ENCODE measurements at regions not wholly inside any gene's neighbourhood (a gene's known extent, or its start where the extent isn't known, plus 50 kb on each side); places are given as distances from the start of the nearest gene placed in this dataset.

DNA sequence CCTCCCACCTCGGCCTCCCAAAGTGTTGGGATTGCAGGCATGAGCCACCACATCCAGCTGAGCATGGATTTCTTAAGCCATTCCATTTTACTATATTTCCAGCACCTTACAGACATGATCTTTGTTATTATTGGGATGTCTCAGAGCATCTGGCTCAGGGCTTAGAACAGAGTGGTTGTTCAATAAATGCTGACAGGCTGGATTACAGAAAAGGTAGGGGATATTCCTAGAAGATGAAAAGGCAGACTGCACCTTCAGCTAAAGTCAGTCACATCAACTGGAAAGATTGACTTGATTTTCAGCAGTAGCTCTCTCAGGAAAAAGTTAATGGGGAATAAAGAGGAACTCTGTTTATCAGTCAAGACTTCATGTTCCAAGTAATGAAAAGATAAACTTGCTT is 360.3 kb upstream of the ERCC4 start:
- no peaks in the 10 kb centered on the region for H3K4me1 Mint-ChIP-seq
- DNase-seq (no peak), ATAC-seq (no peak)
- no peak overlapping the region for H3K27ac Mint-ChIP-seq
- H3K27me3 Mint-ChIP-seq, result peaks cover 5% of the 10 kb centered on the region
- H3K4me3 Mint-ChIP-seq, result no peak overlapping the region
- H3K36me3 Mint-ChIP-seq (ENCODE audit: low read depth), result peaks cover 2% of the 10 kb centered on the region
- no peaks in the 10 kb centered on the region for H3K9me3 ChIP-seq (ENCODE audit: control insufficient read depth, low read length, poor library complexity, severe bottlenecking)

DNA sequence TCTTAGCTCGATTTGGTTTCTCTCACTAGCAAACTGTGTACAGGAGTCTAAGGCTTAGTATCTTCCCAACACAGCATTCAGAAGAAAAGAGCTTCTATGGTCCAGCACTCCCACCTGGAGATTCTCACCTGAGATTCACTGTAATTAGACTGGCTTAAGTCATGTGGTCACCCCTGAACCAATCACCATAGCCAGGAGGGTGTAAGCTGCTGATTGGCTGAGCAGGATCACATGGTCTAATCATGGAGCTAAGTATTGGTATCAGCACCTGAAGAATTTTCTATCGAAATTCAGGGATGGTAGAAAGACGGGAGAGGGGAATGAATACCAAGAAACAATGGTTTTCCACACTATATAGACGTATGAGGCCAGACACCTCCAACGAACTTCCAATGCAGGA is 359.8 kb upstream of the ERCC4 start:
- peaks cover 5% of the 10 kb centered on the region for H3K27me3 Mint-ChIP-seq

DNA sequence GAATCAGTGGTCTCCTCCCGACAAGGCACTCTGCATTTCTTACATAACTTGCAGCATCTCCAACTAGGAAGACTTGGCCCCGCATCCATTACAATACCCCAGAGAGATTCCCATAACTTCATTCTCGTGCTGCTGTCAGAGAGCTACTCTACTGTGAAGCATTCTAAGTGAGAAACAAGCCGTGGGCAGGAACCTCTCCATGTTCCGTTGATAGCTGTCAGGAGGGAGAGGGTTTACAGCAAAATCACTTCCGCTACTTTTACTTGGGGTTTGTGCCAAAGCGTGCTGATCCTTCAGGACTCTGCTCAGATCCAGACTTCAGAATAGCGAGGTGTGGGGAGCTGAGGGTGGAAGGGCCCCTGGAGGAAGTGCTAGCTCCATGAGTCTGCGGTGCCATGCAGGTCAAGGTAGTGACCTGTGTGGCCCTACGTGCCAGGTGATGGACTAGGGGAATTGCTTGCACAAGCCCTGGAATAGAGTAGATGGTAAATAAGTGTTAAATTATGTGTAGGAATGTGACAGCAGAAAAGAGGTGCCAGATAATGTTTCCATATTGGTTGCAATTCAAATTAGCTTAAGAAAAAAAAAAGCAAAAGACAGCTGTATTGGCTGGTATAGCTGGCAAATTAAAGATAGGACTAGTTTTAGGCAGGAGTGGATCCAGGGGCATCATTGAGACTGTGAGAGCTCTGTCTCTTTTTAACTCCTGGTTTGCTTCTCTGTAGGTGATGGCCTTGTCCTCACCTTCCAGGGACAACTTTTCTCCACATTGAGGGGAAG is 358.5 kb upstream of the ERCC4 start:
- no peak for ATAC-seq
- H3K9me3 ChIP-seq (ENCODE audit: control insufficient read depth, low read length, poor library complexity, severe bottlenecking), result no peaks in the 10 kb centered on the region
- Mint-ChIP-seq H3K36me3 (ENCODE audit: low read depth) (peaks cover 2% of the 10 kb centered on the region), H3K4me1 (no peaks in the 10 kb centered on the region), H3K27ac (no peak overlapping the region), H3K27me3 (peaks cover 5% of the 10 kb centered on the region), H3K4me3 (no peak overlapping the region)
- no peak for DNase-seq

More for the DNA sequence above, 359.8 kb upstream of the ERCC4 start:
- no peak overlapping the region for H3K27ac Mint-ChIP-seq
- no peaks in the 10 kb centered on the region for H3K9me3 ChIP-seq (ENCODE audit: control insufficient read depth, low read length, poor library complexity, severe bottlenecking)
- DNase-seq (no peak), ATAC-seq (no peak)
- H3K4me3 Mint-ChIP-seq, result no peak overlapping the region
- no peaks in the 10 kb centered on the region for H3K4me1 Mint-ChIP-seq
- H3K36me3 Mint-ChIP-seq (ENCODE audit: low read depth), result peaks cover 2% of the 10 kb centered on the region

GRCh38 chr16:13568803-13569202 is 351.2 kb upstream of the ERCC4 start:
- no peak for ATAC-seq
- H3K4me3 Mint-ChIP-seq, result no peak overlapping the region
- no peak overlapping the region for H3K27ac Mint-ChIP-seq
- no peaks in the 10 kb centered on the region for H3K9me3 ChIP-seq (ENCODE audit: control insufficient read depth, low read length, poor library complexity, severe bottlenecking)
- no peaks in the 10 kb centered on the region for H3K4me1 Mint-ChIP-seq
- H3K27me3 Mint-ChIP-seq, result no peaks in the 10 kb centered on the region
- H3K36me3 Mint-ChIP-seq (ENCODE audit: low read depth), result no peaks in the 10 kb centered on the region
- no peak for DNase-seq

DNA sequence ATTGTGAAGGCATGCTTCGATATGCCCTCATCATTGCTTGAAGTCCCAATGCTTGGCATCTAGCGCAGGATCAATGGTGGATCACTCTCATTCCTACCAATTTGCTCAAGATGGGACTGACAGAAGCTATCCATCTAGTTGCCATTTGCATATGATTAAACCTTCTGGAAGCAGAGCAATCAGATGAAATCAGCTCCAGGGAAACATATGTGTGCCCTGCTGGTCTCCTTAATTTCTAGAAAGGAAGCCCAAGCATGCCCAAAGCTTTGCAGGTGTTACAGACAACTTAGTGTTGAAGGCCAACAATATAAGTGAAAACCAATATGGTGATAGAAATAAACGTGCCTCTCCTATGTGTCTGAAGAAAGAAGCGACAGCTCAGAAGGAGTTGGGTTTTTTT is 350.0 kb upstream of the ERCC4 start:
- Mint-ChIP-seq H3K4me3 (no peak overlapping the region), H3K4me1 (no peaks in the 10 kb centered on the region), H3K27me3 (no peaks in the 10 kb centered on the region), H3K27ac (no peak overlapping the region), H3K36me3 (ENCODE audit: low read depth) (no peaks in the 10 kb centered on the region)
- H3K9me3 ChIP-seq (ENCODE audit: control insufficient read depth, low read length, poor library complexity, severe bottlenecking), result no peaks in the 10 kb centered on the region
- DNase-seq (no peak), ATAC-seq (no peak)

DNA sequence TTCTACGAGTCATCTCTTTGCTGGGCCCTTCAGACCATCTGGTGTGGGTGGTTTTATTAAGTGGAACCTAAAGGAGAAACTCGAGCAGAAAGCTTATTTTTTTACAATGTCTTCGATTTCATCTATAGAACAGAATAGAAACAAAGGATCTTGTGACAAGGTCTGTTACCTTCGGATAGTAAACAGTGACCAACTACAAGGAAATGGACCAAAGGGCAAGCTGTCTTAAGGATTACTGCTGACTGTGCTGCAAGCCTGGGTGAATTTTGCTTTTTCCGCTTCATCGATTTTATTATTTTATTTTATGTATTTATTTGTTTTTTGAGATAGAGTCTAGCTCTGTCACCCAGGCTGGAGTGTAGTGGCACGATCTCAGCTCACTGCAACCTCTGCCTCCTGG is 348.9 kb upstream of the ERCC4 start:
- H3K4me1 Mint-ChIP-seq, result no peaks in the 10 kb centered on the region
- DNase-seq, result no peak
- no peak overlapping the region for H3K4me3 Mint-ChIP-seq
- no peaks in the 10 kb centered on the region for H3K27me3 Mint-ChIP-seq
- H3K27ac Mint-ChIP-seq, result no peak overlapping the region
- no peaks in the 10 kb centered on the region for H3K9me3 ChIP-seq (ENCODE audit: control insufficient read depth, low read length, poor library complexity, severe bottlenecking)
- no peak for ATAC-seq
- H3K36me3 Mint-ChIP-seq (ENCODE audit: low read depth), result no peaks in the 10 kb centered on the region

GRCh38 chr16:13573903-13574302 is 346.1 kb upstream of the ERCC4 start:
- Mint-ChIP-seq H3K36me3 (ENCODE audit: low read depth) (no peaks in the 10 kb centered on the region), H3K4me3 (no peak overlapping the region), H3K4me1 (no peaks in the 10 kb centered on the region), H3K27me3 (no peaks in the 10 kb centered on the region), H3K27ac (no peak overlapping the region)
- H3K9me3 ChIP-seq (ENCODE audit: control insufficient read depth, low read length, poor library complexity, severe bottlenecking), result no peaks in the 10 kb centered on the region
- ATAC-seq, result no peak
- DNase-seq, result no peak

DNA sequence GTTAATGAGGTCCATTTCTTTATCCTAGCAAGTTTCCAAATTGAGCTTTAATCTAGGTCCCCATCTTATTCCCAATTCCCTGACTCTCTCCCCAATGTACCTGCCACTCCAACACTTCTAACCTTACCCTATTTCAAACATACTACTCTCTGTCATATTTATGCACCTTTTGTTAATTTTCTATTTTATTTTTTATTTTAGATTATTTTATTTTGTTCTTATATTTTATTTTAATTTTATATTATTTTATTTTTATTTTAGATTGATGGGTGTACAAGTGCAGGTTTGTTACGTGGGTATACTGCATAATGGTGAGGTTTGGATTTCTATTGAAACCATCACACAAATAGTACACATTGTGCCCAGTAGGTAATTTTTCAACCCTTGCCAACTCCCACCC is 333.9 kb upstream of the ERCC4 start:
- Mint-ChIP-seq H3K4me3 (no peak overlapping the region), H3K27me3 (no peaks in the 10 kb centered on the region), H3K4me1 (no peaks in the 10 kb centered on the region), H3K36me3 (ENCODE audit: low read depth) (no peaks in the 10 kb centered on the region), H3K27ac (no peak overlapping the region)
- ATAC-seq, result no peak
- DNase-seq, result no peak
- no peaks in the 10 kb centered on the region for H3K9me3 ChIP-seq (ENCODE audit: control insufficient read depth, low read length, poor library complexity, severe bottlenecking)

DNA sequence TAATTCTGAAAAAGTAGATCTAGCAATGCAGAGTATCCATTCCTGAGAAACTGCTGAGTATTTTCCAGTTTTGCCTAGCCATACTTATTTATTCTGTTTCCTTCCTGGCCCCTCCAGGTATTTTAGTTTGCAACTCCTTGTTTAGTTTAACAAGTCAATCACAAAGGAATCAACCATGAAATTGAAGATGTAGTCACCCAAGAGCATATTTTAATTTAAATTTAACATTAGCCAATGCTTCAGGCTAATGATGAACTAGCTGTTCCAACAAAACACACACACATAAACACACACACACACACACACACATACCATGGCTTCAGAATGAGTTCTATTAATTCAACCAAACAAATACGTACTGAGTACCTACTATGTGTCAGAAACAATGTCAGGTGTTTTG is 332.8 kb upstream of the ERCC4 start:
- no peaks in the 10 kb centered on the region for H3K9me3 ChIP-seq (ENCODE audit: control insufficient read depth, low read length, poor library complexity, severe bottlenecking)
- DNase-seq (no peak), ATAC-seq (no peak)
- no peak overlapping the region for H3K4me3 Mint-ChIP-seq
- H3K27me3 Mint-ChIP-seq, result no peaks in the 10 kb centered on the region
- no peaks in the 10 kb centered on the region for H3K36me3 Mint-ChIP-seq (ENCODE audit: low read depth)
- no peaks in the 10 kb centered on the region for H3K4me1 Mint-ChIP-seq
- H3K27ac Mint-ChIP-seq, result no peak overlapping the region

GRCh38 chr16:13594823-13595222 is 325.1 kb upstream of the ERCC4 start:
- ATAC-seq, result no peak

DNA sequence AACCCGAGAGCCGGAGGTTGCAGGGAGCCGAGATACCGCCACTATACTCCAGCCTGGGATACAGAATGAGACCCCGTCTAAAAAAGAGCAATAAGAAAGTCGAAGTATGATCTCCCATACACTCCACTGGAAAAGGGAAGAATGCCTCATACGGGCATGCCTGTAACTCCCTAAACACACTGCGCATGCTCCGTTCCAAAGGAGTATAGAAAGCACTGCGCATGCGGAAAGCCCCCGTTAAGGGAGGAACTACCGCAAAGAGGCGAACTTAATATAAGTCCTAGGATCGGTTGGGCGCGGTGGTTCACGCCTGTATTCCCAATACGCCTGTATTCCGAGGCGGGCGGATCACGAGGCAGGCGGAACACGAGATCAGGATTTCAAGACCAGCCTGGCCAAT is 313.1 kb upstream of the ERCC4 start:
- Mint-ChIP-seq H3K4me1 (no peaks in the 10 kb centered on the region), H3K36me3 (ENCODE audit: low read depth) (no peaks in the 10 kb centered on the region), H3K4me3 (no peak overlapping the region), H3K27me3 (no peaks in the 10 kb centered on the region), H3K27ac (no peak overlapping the region)
- no peak for DNase-seq
- H3K9me3 ChIP-seq (ENCODE audit: control insufficient read depth, low read length, poor library complexity, severe bottlenecking), result no peaks in the 10 kb centered on the region
- ATAC-seq, result no peak

More at GRCh38 chr16:13594823-13595222, 325.1 kb upstream of the ERCC4 start:
- DNase-seq, result no peak
- no peaks in the 10 kb centered on the region for H3K9me3 ChIP-seq (ENCODE audit: control insufficient read depth, low read length, poor library complexity, severe bottlenecking)
- no peak overlapping the region for H3K27ac Mint-ChIP-seq
- H3K36me3 Mint-ChIP-seq (ENCODE audit: low read depth), result no peaks in the 10 kb centered on the region
- H3K4me1 Mint-ChIP-seq, result no peaks in the 10 kb centered on the region
- H3K4me3 Mint-ChIP-seq, result no peak overlapping the region
- no peaks in the 10 kb centered on the region for H3K27me3 Mint-ChIP-seq

- Mint-ChIP-seq H3K36me3 (ENCODE audit: low read depth) (no peaks in the 10 kb centered on the region), H3K4me3 (no peak overlapping the region), H3K27me3 (no peaks in the 10 kb centered on the region), H3K27ac (no peak overlapping the region), H3K4me1 (no peaks in the 10 kb centered on the region)
- ATAC-seq (no peak), DNase-seq (no peak)
- H3K9me3 ChIP-seq (ENCODE audit: control insufficient read depth, low read length, poor library complexity, severe bottlenecking), result no peaks in the 10 kb centered on the region
These were observed 312.7 kb upstream of the ERCC4 start for GRCh38 chr16:13607289-13607688.

GRCh38 chr16:13611596-13611995 is 308.4 kb upstream of the ERCC4 start:
- no peaks in the 10 kb centered on the region for H3K36me3 Mint-ChIP-seq (ENCODE audit: low read depth)
- no peaks in the 10 kb centered on the region for H3K9me3 ChIP-seq (ENCODE audit: control insufficient read depth, low read length, poor library complexity, severe bottlenecking)
- no peak overlapping the region for H3K27ac Mint-ChIP-seq
- H3K4me1 Mint-ChIP-seq, result no peaks in the 10 kb centered on the region
- ATAC-seq (no peak), DNase-seq (no peak)
- no peaks in the 10 kb centered on the region for H3K27me3 Mint-ChIP-seq
- no peak overlapping the region for H3K4me3 Mint-ChIP-seq

- no peaks in the 10 kb centered on the region for H3K9me3 ChIP-seq (ENCODE audit: control insufficient read depth, low read length, poor library complexity, severe bottlenecking)
- no peak overlapping the region for H3K27ac Mint-ChIP-seq
- no peak overlapping the region for H3K4me3 Mint-ChIP-seq
- DNase-seq (no peak), ATAC-seq (no peak)
- no peaks in the 10 kb centered on the region for H3K36me3 Mint-ChIP-seq (ENCODE audit: low read depth)
- H3K27me3 Mint-ChIP-seq, result no peaks in the 10 kb centered on the region
- H3K4me1 Mint-ChIP-seq, result no peaks in the 10 kb centered on the region
These were observed 307.3 kb upstream of the ERCC4 start for GRCh38 chr16:13612623-13613022.
